Fibroblast of skin of back (primary cell): ENCODE measurements at regions not wholly inside any gene's neighbourhood (a gene's known extent, or its start where the extent isn't known, plus 50 kb on each side); places are given as distances from the start of the nearest gene placed in this dataset.
A peak's percentile ranks its signal among the peaks of the same experiment; 100 is the strongest.
"Not testable (repeated sequence)": the region's sequence is repeated elsewhere in the genome, so short reads cannot be mapped to it uniquely, and the experiment has no call there.

Source experiments
- DNase-seq: peaks from one replicate; pipeline ENCODE4 v3.0.0-alpha.2; 2013

GRCh38 chr3:166029507-166029906, 192.3 kb upstream of the BCHE start:
- DNase-seq, result no peak

GRCh38 chr3:166013073-166013679, 176.0 kb upstream of the BCHE start:
- peak; percentile 43 for DNase-seq

GRCh38 chr3:166011771-166012170, 174.5 kb upstream of the BCHE start:
- DNase-seq, result no peak

GRCh38 chr3:166005126-166005525, 167.9 kb upstream of the BCHE start:
- no peak for DNase-seq

- no peak for DNase-seq
These were observed 157.1 kb upstream of the BCHE start for GRCh38 chr3:165994293-165994692.

- DNase-seq, result no peak
These were observed 147.4 kb upstream of the BCHE start for GRCh38 chr3:165984589-165984988.

- peak; percentile 37 for DNase-seq
These were observed 146.1 kb upstream of the BCHE start for GRCh38 chr3:165983284-165983683.

GRCh38 chr3:165981318-165981717, 144.1 kb upstream of the BCHE start:
- DNase-seq, result no peak

GRCh38 chr3:165960825-165961224, 123.6 kb upstream of the BCHE start:
- DNase-seq, result not testable (repeated sequence)

GRCh38 chr3:165954171-165954570, 116.9 kb upstream of the BCHE start:
- DNase-seq, result no peak

GRCh38 chr3:165946360-165946759, 109.1 kb upstream of the BCHE start:
- DNase-seq, result no peak

GRCh38 chr3:165938986-165939540, 101.8 kb upstream of the BCHE start:
- no peak for DNase-seq

- DNase-seq, result not testable (repeated sequence)
These were observed 98.9 kb upstream of the BCHE start for GRCh38 chr3:165936081-165936480.

- DNase-seq, result not testable (repeated sequence)
These were observed 87.1 kb upstream of the BCHE start for GRCh38 chr3:165924301-165924791.

- DNase-seq, result no peak
These were observed 83.8 kb upstream of the BCHE start for GRCh38 chr3:165920984-165921383.

- no peak for DNase-seq
These were observed 82.1 kb upstream of the BCHE start for GRCh38 chr3:165919284-165919683.

- DNase-seq, result no peak
These were observed 81.4 kb upstream of the BCHE start for GRCh38 chr3:165918657-165918979.

GRCh38 chr3:165917938-165918656, 80.9 kb upstream of the BCHE start:
- DNase-seq, result not testable (repeated sequence)

- DNase-seq, result not testable (repeated sequence)
These were observed 77.9 kb upstream of the BCHE start for GRCh38 chr3:165915104-165915503.

- peak; percentile 17 for DNase-seq
These were observed 66.8 kb upstream of the BCHE start for GRCh38 chr3:165903885-165904630.

GRCh38 chr3:165899066-165899465, 61.8 kb upstream of the BCHE start:
- DNase-seq, result no peak

GRCh38 chr3:165897137-165897536, 59.9 kb upstream of the BCHE start:
- no peak for DNase-seq

- peak; percentile 5 for DNase-seq
These were observed 58.7 kb upstream of the BCHE start for GRCh38 chr3:165895919-165896318.
